ENCODE measurements at regions not wholly inside any gene's neighbourhood (a gene's known extent, or its start where the extent isn't known, plus 50 kb on each side); places are given as distances from the start of the nearest gene placed in this dataset.

DNA sequence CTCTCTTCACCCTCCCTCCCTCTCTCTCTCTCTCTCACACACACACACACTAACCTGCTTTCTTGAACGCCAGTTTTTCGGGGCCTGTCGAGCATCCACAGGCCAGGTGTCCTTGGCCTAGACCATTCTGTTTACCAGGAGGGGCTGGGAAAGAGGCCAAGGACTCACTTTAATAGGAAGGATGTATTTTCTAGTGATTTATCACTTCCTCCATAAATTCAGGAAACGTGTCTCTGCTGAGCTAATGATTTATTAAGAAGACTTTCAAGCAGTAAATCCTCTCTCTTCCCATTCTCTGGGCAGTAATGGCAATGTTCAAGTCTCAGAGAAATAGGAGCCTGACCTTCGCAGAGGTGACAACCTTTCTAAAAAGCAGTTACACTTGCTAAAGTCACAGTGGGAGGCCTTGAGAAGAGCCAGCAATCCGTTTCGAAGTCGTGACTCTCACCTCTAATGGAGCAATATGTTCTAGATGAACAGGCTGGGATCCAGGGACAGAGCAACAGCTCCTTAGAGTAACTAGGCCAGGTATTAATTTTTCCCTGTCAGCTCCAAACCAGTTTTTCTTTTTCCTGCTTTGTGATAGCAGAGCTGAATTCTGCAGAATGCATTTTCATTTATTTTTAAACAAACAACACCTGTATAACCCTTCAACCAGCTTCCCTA lies 1357.5 kb upstream of the SORCS1 start:
- no peak for DNase-seq (ENCODE audit: low spot score)

DNA sequence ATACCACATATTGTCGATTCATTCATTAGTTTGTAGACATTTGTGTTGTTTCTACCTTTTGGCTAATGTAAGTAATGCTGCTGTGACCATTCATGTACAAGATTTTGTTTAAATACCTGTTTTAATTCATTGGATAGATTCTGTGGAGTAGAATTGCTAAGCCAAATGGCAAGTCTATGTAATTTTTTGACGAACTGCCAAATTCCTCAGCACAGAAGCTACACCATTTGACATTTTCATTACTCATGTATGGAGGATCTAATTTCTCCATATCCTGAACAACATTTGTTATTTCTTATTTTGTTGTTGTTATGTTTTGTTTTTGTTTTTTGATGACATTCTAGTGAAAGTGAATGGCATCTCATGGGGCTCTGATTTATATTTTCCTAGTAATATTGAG lies 1351.3 kb upstream of the SORCS1 start:
- no peak for DNase-seq (ENCODE audit: low spot score)

DNA sequence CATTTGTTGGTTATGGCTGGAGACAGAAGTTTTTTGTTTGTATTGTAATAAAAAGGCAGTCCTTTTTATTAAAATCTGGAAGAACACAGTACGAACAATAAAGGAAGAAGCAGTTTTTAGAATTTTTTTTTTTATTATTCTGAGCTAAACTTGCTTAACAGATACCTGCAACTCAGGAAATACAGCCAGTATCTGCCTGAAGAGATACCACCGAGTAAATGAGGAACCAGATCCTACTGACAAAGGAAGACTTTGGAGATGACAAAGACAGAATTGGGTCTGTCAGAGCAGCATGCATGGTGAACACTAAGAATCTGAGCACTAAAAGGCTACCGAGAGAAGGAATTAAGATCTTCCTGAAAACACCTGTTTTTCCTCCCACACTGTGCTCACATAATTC lies 1335.9 kb upstream of the SORCS1 start:
- DNase-seq (ENCODE audit: low spot score), result no peak

DNA sequence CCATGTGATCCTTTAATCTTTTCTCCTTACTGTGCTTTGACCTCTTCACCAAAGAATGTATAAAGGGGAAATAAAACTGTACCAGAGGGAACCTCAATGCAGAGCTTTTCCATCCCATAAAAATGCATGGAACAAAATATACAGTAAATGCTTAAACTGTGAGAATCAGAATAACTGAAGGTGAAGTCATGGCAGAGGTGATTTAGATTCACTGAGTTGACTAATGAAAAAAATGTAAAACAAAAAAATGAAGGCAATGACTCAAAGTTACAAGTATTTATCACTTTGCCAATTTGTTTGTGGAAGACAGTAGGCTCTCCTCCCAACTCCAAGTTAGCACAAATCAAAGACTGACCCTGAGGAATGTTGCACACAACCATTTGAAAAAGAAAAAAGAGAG lies 1331.6 kb upstream of the SORCS1 start:
- DNase-seq (ENCODE audit: low spot score), result no peak

DNA sequence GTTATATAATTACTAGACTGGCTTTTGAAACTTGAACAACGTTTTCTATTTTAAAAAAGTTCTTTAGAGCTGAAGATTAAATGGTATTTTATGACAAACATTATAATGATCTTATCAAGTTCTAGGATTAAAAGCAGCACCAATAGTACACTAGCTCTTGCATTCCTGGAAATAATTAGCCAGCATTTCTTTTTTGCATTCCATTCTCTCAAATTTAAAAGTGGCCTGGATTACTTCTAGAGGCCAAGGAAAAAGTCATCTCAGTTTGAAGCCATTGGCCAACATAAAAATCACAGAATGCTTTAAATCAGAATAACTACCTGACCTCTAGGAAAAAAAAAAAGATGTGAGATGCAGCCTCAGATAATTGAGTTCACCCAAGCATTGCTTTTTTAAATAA lies 1326.4 kb upstream of the SORCS1 start:
- no peak for DNase-seq (ENCODE audit: low spot score)

DNA sequence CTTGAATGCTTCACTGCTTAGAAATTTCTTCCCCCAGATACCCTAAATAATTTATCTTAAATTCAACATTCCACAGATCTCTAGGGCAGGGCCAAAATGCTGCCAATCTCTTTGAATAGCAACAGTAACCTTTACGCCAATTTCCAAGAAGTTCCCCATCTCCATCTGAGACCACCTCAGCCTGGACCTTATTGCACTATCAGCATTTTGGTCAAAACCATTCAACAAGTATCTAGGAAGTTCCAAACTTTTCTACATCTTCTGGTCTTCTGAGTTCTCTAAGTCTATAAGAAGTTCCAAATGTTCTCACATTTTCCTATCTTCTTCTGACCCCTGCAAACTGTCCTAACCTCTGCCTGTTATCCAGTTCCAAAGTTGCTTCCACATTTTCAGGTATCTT lies 1306.9 kb upstream of the SORCS1 start:
- no peak for DNase-seq (ENCODE audit: low spot score)

DNA sequence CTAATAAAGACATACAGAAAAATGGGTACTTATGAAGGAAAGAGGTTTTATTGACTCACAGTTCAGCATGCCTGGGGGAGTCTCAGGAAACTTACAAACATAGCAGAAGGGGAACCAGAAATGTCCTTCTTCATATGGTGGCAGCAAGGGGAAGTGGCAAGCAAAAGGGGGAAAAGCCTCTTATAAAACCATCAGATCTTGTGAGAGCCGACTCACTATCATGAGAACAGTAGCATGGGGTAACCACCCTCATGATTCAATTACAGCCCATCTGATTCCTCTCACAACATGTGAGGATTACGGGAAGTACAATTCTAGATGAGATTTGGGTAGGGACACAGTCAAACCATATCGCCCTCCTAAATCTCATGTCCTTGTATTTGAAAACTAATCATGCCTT lies 1305.4 kb upstream of the SORCS1 start:
- no peak for DNase-seq (ENCODE audit: low spot score)

DNA sequence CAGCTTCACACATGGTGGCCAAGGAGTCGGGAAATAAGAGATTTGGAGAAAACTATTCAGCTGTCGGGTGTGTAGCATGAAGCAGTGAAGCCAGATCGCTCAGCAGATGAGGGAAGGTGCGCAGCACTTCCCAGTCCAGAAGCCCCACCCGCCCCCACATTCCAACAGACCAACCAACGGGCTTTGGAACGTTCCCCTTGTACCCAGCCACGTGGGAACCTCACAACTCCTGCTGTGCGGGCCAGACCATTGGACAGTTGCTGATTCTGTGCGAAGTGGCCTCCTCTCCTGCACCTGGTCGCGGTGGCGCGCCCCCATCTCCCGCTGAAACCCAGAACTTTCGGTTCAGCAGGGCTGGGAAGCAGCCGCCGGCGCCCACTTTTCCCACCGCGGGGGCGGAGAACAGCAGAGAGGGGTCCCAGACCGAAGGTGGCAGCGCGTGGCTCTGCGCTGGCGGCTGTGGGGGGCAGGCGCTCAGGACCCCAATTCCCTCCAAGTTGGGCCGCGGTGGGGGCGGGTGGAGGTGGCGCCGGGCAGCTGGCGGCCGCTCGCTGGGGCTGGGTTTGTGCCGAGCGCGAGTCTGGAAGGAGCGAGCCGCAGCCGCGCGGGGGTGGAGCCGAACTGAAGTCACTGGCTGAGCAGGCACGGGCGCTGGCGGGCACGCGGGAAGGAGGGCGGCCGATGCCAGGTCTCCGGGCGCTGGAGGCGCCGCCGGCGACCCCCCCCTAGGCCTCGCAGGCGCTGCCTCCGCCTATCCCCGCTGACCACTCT lies 1301.5 kb upstream of the SORCS1 start:
- peak; percentile 75 for DNase-seq (ENCODE audit: low spot score)

DNA sequence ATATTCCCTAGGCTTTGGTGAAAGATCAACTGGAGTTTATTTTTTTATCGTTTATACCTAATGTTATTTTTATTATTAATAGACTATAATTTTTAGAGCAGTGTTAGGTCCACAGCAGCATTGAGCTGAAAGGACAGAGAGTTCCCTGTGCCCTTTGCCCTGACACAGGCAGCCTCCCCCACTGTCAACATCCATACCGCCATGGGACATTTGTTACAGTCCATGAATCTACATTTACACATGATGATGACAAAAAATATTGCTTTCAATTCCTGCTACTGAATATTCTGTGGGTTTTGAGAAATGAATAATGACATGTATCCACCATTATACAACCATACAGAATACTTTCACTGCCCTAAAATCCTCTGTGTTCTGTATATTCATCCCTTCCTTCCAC lies 1297.5 kb upstream of the SORCS1 start:
- no peak for DNase-seq (ENCODE audit: low spot score)

DNA sequence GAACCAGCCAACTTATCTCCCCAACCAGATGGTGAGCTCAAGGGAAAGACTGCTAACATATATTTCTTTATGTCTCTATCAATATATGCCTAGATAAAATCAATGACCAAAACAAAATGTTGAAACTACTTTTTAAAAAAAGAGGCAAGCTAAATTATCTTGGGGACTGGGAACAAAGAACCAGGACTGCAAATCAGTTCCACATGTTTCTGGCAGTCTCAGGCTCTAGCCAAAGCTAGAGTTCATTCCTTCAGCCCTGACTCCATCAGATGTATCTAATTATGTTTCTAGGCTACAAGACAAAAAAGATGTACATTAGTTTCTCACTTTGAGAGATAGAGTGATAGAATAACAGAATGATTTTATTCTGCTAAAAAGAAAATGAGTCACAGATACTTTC lies 1290.3 kb upstream of the SORCS1 start:
- DNase-seq (ENCODE audit: low spot score), result no peak

DNA sequence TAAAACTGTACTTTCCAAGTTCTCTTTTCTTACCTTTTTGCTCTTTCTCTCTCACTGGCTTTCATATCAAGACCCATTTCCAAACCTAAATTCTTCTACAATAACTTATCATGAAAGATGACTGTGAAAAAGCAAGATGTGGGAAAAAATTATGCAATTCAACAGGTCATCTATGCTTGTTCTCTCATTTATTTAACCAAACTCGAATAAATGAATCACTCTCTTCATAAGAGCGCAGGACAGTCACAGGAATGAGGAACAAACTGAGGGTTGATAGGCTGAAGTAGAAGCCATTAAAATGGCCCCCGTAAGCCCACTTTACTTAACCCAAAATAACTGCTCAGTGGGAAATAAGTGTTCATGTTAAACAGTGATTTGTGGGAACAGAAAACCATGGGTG lies 1289.7 kb upstream of the SORCS1 start:
- DNase-seq (ENCODE audit: low spot score), result no peak

DNA sequence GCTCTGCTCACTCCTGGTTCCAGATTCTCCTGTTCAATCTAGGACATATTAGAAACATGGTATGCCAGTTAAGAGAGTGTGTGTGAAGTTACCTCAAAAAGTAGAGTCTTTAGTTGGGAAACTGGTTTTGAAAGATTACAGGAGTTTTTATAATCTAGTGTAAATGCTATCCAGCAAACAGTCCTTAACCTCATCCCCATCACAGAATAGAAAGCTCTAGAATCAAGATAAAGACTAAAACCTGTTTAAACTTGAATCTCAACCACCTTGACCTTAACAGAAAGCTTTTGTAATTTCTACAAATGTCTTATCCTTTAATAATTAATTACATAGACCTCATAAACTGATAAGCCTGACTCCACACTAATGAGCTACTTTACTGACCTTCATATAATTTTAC lies 1288.7 kb upstream of the SORCS1 start:
- DNase-seq (ENCODE audit: low spot score), result no peak

DNA sequence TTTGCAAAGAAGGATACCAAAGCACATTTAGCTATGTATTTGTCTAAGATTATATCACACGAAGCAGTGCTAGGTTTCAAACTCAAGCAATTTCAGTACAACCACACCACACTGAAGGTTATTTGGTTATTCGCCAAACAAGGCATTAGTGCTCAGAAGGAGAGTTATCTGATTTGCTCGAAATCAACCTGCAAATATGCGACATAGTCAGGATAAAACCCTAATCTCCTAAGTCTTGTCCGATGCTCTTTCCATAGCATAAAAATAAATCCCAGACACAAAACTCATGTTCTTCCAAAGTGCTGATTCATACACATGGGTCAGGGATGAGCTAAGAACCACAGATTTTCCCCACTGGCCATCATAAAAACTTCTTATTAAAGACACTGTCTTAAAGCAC lies 1288.0 kb upstream of the SORCS1 start:
- DNase-seq (ENCODE audit: low spot score), result no peak

DNA sequence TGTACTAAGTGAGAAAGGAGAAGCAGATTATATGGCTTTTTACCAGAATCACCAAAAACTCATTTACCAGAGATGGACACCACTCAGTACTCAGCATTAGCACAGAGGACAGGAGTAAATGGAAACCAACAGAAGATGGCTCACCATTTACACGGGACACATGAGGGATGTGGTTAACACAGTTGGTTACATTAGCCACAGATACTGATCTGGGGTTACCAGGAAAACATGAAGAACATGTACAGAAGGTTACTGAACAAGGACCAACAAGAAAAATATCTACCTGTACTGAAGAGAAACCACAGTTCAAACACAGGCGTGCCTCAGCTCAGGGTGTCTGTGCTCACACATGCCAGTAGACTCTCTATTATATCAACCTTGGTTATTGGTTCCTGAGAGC lies 1285.8 kb upstream of the SORCS1 start:
- no peak for DNase-seq (ENCODE audit: low spot score)

DNA sequence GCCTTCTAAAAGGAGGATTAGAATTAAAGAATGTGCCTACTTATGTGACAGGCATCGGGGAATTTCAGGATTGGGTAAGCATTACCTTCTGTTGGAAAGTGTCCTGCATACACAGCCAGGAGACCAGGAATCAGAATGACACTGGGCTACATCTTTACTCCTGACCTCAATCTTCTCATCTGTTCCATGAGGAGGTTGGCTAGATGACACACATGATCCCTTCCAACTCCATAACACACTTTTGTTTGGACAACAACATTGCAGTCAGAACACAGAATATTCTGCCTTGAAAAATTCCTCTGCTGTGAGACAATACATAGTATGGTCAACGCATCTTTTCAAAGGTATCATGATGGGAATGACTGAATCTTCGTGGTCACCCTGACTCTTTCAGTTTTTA lies 1281.2 kb upstream of the SORCS1 start:
- DNase-seq (ENCODE audit: low spot score), result no peak

DNA sequence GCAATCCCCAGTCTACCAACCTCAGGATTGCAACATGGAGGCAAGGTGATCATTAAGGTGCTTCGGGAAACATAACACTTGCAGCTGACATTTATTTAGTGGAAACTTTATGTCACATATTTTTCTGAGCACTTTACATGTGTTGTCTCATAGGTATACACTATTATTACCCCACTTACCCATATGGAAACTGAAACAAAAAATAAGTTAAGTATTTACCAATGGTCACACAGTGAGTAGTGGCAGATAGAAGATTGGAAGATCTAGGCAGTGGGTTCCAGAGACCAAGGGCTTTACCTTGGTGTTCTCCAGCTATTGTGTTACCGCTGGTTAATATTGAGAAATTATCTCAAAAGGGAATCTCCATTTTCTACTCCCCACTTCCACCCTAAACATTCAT lies 1279.1 kb upstream of the SORCS1 start:
- no peak for DNase-seq (ENCODE audit: low spot score)

DNA sequence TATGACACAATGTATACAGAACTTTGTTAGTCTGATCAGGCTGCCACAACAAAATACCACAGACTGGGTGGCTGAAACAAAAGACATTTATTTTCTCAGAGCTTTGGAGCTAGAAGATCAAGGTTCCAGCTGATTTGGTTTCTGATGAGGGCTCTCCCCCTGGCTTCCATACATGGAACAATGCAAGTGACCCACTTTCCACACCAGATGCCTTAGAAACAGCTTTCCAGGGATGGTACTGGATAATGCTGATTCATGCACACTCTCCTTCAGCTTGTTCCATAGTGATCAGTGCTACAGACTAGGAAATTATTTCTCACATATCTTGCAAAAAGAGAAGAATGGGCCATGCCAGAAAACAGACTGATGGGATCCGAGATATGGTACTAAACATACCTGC lies 1274.9 kb upstream of the SORCS1 start:
- DNase-seq (ENCODE audit: low spot score), result no peak

DNA sequence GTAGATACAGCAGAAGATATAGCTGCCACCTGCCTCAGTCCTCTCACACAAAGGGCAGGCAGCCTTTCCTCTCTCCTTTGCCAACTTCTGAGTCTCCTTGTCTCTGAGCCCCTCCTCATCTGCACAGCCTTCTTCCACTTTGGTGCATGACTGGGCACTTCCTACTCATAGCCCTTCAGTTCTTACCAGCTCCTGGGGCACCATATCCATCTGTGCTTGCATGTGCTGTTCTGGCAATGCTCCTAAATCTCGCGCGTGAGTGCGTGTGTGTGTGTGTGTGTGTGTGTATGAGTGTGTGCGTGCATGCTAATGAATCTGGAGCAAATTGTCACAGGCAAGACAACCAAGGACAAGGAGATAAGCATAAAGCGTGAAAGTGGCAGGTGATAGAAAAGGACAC lies 1271.6 kb upstream of the SORCS1 start:
- DNase-seq (ENCODE audit: low spot score), result no peak

DNA sequence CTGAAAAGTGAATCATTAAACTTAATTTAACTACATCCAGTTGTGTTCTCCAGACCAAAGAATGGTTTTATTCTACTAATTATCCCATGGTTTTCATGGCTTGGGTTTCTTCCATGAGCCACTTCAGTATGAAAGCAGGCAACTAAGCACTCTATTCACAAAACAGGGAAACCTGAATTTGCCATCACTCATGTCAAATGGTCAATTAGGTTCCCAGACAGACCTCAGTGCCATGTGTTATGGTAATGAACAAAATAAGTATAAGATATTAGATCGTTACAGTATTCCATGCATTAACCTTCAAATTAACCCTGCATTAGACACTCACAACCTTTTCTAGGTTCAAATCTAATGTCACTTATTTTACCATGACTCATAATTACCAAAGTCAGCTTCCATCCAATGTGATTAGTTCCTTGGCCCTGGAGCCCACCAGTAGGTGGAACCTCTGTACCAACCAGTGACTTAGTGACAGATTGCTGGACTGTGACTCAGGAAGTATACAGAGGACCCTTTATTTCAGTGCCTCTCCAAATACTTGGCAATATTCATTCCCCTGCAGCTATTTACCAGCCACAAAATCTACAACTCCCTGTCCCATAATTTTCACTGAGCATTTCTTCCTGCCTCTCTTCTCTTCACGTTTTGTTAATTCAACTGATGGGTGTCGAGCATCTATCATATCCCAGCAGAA lies 1270.2 kb upstream of the SORCS1 start:
- no peak for DNase-seq (ENCODE audit: low spot score)

DNA sequence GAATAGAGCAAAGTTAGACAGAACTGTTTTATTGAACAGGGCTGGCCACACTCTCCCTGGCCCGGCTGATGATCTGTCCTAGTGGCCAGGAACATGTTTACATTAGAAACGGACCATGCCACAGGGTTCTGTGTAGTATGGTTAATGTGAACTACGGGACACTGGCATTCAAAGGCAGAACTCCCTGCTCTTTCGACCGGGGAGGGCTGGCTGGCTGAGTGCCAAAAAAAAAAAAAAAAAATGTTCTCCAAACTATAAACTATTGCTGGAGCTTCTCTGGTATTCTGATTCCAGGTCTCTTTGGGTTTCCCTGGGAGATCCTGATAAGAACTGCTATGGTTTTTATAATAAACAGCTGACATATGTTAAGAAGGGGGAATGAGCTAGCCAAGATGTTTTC lies 1262.6 kb upstream of the SORCS1 start:
- no peak for DNase-seq (ENCODE audit: low spot score)

DNA sequence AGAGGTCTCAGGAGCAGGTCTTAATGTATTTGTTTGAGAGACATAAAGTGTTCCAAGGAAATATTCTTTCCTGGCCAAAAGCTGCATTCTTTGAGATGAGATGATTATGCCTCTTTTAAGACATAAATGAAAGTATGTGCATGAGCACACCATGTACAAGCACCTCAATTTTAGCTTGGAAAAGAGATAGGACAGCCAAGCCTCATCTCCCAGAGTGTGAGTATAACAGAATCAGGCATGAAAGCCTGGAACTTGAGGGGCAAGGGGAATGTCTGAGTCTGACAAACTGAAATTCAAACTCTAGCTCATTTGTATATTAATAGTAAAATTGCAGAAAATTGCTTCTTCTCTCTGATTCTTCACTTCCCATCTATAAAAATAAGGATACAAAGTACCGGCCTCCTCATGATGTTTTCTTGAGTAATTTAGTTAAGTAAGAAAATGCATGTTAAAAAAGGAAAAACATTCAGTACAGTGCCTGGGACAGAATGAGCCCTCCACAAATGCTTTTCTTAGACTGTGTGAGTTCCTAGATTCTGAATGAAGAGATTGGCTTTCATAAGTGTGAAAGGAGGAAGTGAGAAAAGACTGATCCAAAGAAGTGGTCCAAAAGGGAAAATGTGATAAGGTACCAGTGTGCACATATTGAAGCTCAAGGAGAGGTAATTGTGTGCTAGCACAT lies 1260.9 kb upstream of the SORCS1 start:
- DNase-seq (ENCODE audit: low spot score), result no peak

DNA sequence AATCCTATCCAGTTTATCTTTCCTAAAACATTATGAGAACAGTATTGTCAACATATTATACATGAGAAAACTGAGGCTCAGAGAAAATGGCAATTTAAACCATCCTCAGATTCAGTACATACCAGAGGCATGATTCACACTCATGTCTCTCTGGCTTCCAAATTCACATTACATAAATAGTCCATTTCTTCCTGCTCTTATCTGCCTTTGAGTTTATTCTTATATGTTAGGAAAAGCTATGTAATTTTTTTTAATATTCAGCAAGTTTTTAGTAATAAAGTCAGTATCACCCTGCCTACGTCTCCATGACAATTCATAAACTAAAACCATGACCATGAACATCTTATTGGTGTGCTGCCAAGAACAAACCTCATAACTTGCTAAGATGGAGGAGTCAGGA lies 1260.2 kb upstream of the SORCS1 start:
- no peak for DNase-seq (ENCODE audit: low spot score)

DNA sequence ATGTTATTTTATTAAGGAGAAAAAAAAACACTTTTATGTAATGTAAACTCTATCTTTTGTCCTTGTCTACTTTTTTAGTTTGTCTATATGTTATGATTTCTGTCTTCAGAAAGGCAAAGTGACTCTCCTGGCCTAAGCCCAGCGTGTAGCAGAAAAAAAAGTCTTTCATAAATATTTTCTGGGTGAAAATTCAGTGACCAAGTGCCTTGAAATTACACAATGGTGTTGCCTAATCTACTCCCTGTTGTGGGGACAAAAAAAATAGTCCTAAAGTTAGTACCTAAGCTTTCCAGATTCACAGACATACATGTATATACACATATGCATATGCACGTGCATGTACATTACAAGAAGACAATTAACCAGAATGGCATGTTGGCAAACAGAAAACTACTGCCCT lies 1257.8 kb upstream of the SORCS1 start:
- no peak for DNase-seq (ENCODE audit: low spot score)

Measured in ecto neural progenitor cell (in vitro differentiated cells).